ENCODE measurements at regions not wholly inside any gene's neighbourhood (a gene's known extent, or its start where the extent isn't known, plus 50 kb on each side); places are given as distances from the start of the nearest gene placed in this dataset.

GRCh38 chr10:106284802-106285587, 879.5 kb downstream of the SORCS1 start:
- no peak overlapping the region for H3K4me2 ChIP-seq (ENCODE audit: insufficient read depth, low read length)
- DNase-seq (ENCODE audit: low read depth, low spot score) (no peak), FAIRE-seq (no peak)
- no peaks in the 10 kb centered on the region for H3K36me3 ChIP-seq (ENCODE audit: control insufficient read depth in 2 of 2, extremely low read depth in 1 of 2, insufficient read depth in 2 of 2, low read length in 2 of 2)
- no peak overlapping the region for H3K27ac ChIP-seq (ENCODE audit: insufficient read depth, low read depth, low read length)
- no peaks in the 10 kb centered on the region for H3K4me1 ChIP-seq (ENCODE audit: control insufficient read depth, extremely low read depth, insufficient read depth, low read length)
- H4K20me1 ChIP-seq (replicated peaks; ENCODE audit: control insufficient read depth, extremely low read depth, insufficient read depth, low read length): no peaks in the 10 kb centered on the region
- no peaks in the 10 kb centered on the region for H3K79me2 ChIP-seq (ENCODE audit: control insufficient read depth, insufficient read depth, low read length)
- no peak overlapping the region for H2AFZ ChIP-seq (ENCODE audit: low read depth, low read length)
- no TSS peak for BruUV-seq (replicated peaks)
- no peak overlapping the region for H3K9ac ChIP-seq (replicated peaks; ENCODE audit: extremely low read depth, insufficient read depth, low read length)
- ChIA-PET CTCF (no interaction called here), POLR2A (no interaction called here)
- TF ChIP-seq CTCF (IDR thresholded peaks at IDR 0.05; ENCODE audit: extremely low read depth in 1 of 2, insufficient read depth in 1 of 2, low read depth in 1 of 2, low read length in 2 of 2): no peak
- no peak for TF ChIP-seq POLR2AphosphoS5 (IDR thresholded peaks at IDR 0.05; ENCODE audit: insufficient read depth, low read depth, low read length)
- TF ChIP-seq FOS (IDR thresholded peaks at IDR 0.05; ENCODE audit: borderline replicate concordance, insufficient read depth, low read length): no peak
- TF ChIP-seq POLR2A (IDR thresholded peaks at IDR 0.05; ENCODE audit: low read depth, low read length): no peak
- no peak for TF ChIP-seq GATA2 (IDR thresholded peaks at IDR 0.05; ENCODE audit: insufficient read depth, insufficient read length, low read depth, low read length)
- TF ChIP-seq MYC (IDR thresholded peaks at IDR 0.05; ENCODE audit: low read depth, low read length): no peak
- TF ChIP-seq EZH2 (IDR thresholded peaks at IDR 0.05; ENCODE audit: borderline replicate concordance, low read depth, low read length, severe bottlenecking): no peak
- TF ChIP-seq JUN (IDR thresholded peaks at IDR 0.05; ENCODE audit: borderline replicate concordance, insufficient read depth, insufficient read length, low read depth): no peak
- no peak for TF ChIP-seq MAX (IDR thresholded peaks at IDR 0.05; ENCODE audit: insufficient read depth, insufficient read length)
- no peaks in the 10 kb centered on the region for H3K27me3 ChIP-seq (ENCODE audit: control insufficient read depth in 2 of 2, insufficient read depth in 2 of 2, low read length in 2 of 2)
- intact Hi-C loops (cut with micrococcal nuclease) (no loop called here), dilution Hi-C loops (cut with MboI; ENCODE audit: extremely low pct_ligation_motif_present, low sequenced_read_pairs) (no loop called here)
- peaks cover 4% of the 10 kb centered on the region for H3K9me3 ChIP-seq (replicated peaks; ENCODE audit: control insufficient read depth, insufficient read depth, low read length)
- H3K4me3 ChIP-seq (replicated peaks in 1 of 3; ENCODE audit: insufficient read depth in 1 of 3, low read depth in 1 of 3, low read length in 3 of 3): no peak overlapping the region
- H3K9me1 ChIP-seq (replicated peaks; ENCODE audit: control insufficient read depth, extremely low read depth, insufficient read depth, low read length): no peaks in the 10 kb centered on the region

Measured in endothelial cell of umbilical vein (primary cell).